Activated CD4-positive, alpha-beta memory T cell treated with anti-CD3 and anti-CD28 coated beads, Interleukin-2, amount 10 ng/mL, durations not matched to agents 7 days and 5 days (primary cell): ENCODE measurements at regions not wholly inside any gene's neighbourhood (a gene's known extent, or its start where the extent isn't known, plus 50 kb on each side); places are given as distances from the start of the nearest gene placed in this dataset.

Experiments used
- CTCF ChIA-PET: fragments of 350-600 bp; sonication (Branson Sonifier 250); formaldehyde crosslinking; loops from one replicate; lab custom pipeline; 2021; ENCODE audit warnings: antibody characterized with exemption, inconsistent platforms; lab: Charles Lee
- POLR2A ChIA-PET: fragments of 350-600 bp; sonication (Branson Sonifier 250); formaldehyde crosslinking; loops from one replicate; lab custom pipeline; 2021; ENCODE audit warnings: antibody characterized with exemption; lab: Charles Lee
- DNase-seq: peaks from one replicate; pipeline ENCODE4 v3.0.0-alpha.2; 2020
- H3K27ac Mint-ChIP-seq: one replicate; pipeline ENCODE4 v1.8.0; 2021; ENCODE audit warnings: mild to moderate bottlenecking, mixed read lengths
- H3K27me3 Mint-ChIP-seq: one replicate; pipeline ENCODE4 v1.8.0; 2021; ENCODE audit warnings: mixed read lengths
- H3K36me3 Mint-ChIP-seq: one replicate; pipeline ENCODE4 v1.8.0; 2021; ENCODE audit warnings: low read depth, mixed read lengths
- H3K4me1 Mint-ChIP-seq: one replicate; pipeline ENCODE4 v1.8.0; 2021; ENCODE audit warnings: mixed read lengths
- H3K4me3 Mint-ChIP-seq: one replicate; pipeline ENCODE4 v1.8.0; 2021; ENCODE audit warnings: mild to moderate bottlenecking, mixed read lengths
- H3K9me3 Mint-ChIP-seq: one replicate; pipeline ENCODE4 v1.8.0; 2021; ENCODE audit warnings: mixed read lengths

DNA sequence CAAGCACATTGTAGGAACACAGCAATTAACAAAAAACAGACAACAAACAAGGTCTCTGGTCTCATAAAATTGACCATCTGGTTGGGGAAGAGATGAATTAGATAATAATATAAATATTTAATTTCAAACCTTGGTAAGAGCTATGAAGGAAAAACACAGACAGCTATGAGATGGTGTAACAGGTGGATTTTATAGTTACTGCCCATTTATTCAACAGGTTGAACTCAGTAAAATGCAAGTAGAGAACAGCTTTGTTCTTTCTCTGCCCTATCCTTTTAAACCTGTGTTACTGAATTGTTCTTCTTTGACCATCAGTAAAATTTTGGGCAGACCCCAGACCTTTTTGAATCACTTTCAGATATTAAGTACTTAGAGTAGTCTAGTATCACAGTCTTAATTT, 77.6 kb upstream of the FAM216B start:
- no peak for DNase-seq
- no peaks in the 10 kb centered on the region for H3K36me3 Mint-ChIP-seq
- ChIA-PET POLR2A (no interaction called here), CTCF (no interaction called here)
- peaks cover 29% of the 10 kb centered on the region for H3K27me3 Mint-ChIP-seq
- H3K4me1 Mint-ChIP-seq, result no peaks in the 10 kb centered on the region
- no peak overlapping the region for H3K4me3 Mint-ChIP-seq
- H3K27ac Mint-ChIP-seq, result no peak overlapping the region
- H3K9me3 Mint-ChIP-seq, result no peaks in the 10 kb centered on the region

GRCh38 chr13:42706286-42706685, 75.1 kb upstream of the FAM216B start:
- no peak for DNase-seq
- no peaks in the 10 kb centered on the region for H3K36me3 Mint-ChIP-seq
- CTCF ChIA-PET, result no interaction called here
- peaks cover 19% of the 10 kb centered on the region for H3K27me3 Mint-ChIP-seq
- H3K4me1 Mint-ChIP-seq, result no peaks in the 10 kb centered on the region
- no peak overlapping the region for H3K4me3 Mint-ChIP-seq
- no peaks in the 10 kb centered on the region for H3K9me3 Mint-ChIP-seq
- POLR2A ChIA-PET, result no interaction called here
- H3K27ac Mint-ChIP-seq, result no peak overlapping the region

GRCh38 chr13:42707048-42707447, 74.3 kb upstream of the FAM216B start:
- no peaks in the 10 kb centered on the region for H3K36me3 Mint-ChIP-seq
- H3K27ac Mint-ChIP-seq, result no peak overlapping the region
- no peaks in the 10 kb centered on the region for H3K9me3 Mint-ChIP-seq
- DNase-seq, result no peak
- H3K27me3 Mint-ChIP-seq, result peaks cover 16% of the 10 kb centered on the region
- POLR2A ChIA-PET, result no interaction called here
- H3K4me3 Mint-ChIP-seq, result no peak overlapping the region
- H3K4me1 Mint-ChIP-seq, result no peaks in the 10 kb centered on the region
- CTCF ChIA-PET, result no interaction called here

GRCh38 chr13:42707586-42707985, 73.8 kb upstream of the FAM216B start:
- peaks cover 13% of the 10 kb centered on the region for H3K27me3 Mint-ChIP-seq
- CTCF ChIA-PET, result no interaction called here
- no peaks in the 10 kb centered on the region for H3K36me3 Mint-ChIP-seq
- H3K27ac Mint-ChIP-seq, result no peak overlapping the region
- DNase-seq, result no peak
- H3K4me1 Mint-ChIP-seq, result no peaks in the 10 kb centered on the region
- POLR2A ChIA-PET, result no interaction called here
- no peaks in the 10 kb centered on the region for H3K9me3 Mint-ChIP-seq
- no peak overlapping the region for H3K4me3 Mint-ChIP-seq

DNA sequence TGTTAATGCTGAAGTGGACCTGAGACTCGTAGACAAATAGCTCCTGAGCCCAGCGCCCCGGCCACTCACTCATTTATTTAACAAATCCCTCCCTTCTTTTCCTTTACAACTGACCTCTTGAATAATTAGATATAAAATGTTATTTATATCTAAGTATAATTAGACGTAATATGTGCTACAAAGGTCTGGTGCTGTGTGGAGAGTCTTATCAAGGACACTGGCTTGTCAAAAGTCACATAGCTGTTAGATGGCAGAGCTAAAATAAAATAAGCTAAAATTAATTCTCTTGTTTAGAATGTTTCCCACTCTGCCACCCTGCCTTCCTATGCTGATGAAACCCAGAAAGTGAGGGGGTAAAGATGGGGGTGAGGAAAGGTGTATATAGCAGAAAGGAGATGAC, 73.0 kb upstream of the FAM216B start:
- Mint-ChIP-seq H3K9me3 (no peaks in the 10 kb centered on the region), H3K27me3 (peaks cover 11% of the 10 kb centered on the region), H3K36me3 (no peaks in the 10 kb centered on the region), H3K4me1 (no peaks in the 10 kb centered on the region), H3K4me3 (no peak overlapping the region), H3K27ac (no peak overlapping the region)
- ChIA-PET POLR2A (no interaction called here), CTCF (no interaction called here)
- DNase-seq, result no peak

DNA sequence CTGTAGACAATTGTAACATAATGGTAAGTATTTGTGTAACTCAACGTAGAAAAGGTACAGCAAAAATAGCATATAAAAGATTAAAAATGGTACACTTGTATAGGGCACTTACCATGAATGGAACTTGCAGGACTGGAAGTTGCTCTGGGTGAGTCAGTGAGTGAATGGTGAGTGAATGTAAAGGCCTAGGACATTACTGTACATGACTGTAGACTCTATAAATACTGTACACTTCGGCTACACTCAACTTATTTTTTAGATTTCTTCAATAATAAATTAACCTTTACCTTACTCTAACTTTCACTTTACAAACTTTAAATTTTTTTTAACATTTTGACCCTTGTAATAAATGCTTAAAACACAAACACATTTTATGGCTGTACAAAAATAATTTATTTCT, 72.1 kb upstream of the FAM216B start:
- H3K9me3 Mint-ChIP-seq, result no peaks in the 10 kb centered on the region
- ChIA-PET CTCF (no interaction called here), POLR2A (no interaction called here)
- H3K4me1 Mint-ChIP-seq, result no peaks in the 10 kb centered on the region
- H3K27me3 Mint-ChIP-seq, result peaks cover 10% of the 10 kb centered on the region
- no peak overlapping the region for H3K4me3 Mint-ChIP-seq
- no peak for DNase-seq
- H3K27ac Mint-ChIP-seq, result no peak overlapping the region
- H3K36me3 Mint-ChIP-seq, result no peaks in the 10 kb centered on the region

- ChIA-PET POLR2A (no interaction called here), CTCF (no interaction called here)
- Mint-ChIP-seq H3K27ac (no peak overlapping the region), H3K4me3 (no peak overlapping the region), H3K9me3 (no peaks in the 10 kb centered on the region), H3K27me3 (peaks cover 20% of the 10 kb centered on the region), H3K4me1 (peaks cover 10% of the 10 kb centered on the region), H3K36me3 (no peaks in the 10 kb centered on the region)
- DNase-seq, result no peak
These were observed 65.5 kb upstream of the FAM216B start for GRCh38 chr13:42715909-42716308.

- no peak for DNase-seq
- Mint-ChIP-seq H3K4me1 (peaks cover 12% of the 10 kb centered on the region), H3K27ac (no peak overlapping the region), H3K4me3 (no peak overlapping the region), H3K27me3 (peaks cover 22% of the 10 kb centered on the region), H3K9me3 (no peaks in the 10 kb centered on the region), H3K36me3 (no peaks in the 10 kb centered on the region)
- CTCF ChIA-PET, result no interaction called here
- POLR2A ChIA-PET, result no interaction called here
These were observed 64.2 kb upstream of the FAM216B start for GRCh38 chr13:42717176-42717575.

GRCh38 chr13:42720113-42720857, 61.1 kb upstream of the FAM216B start:
- DNase-seq, result peak; percentile 28
- peak overlapping the region; percentile 32 for H3K27ac Mint-ChIP-seq
- ChIA-PET POLR2A (no interaction called here), CTCF (no interaction called here)
- H3K27me3 Mint-ChIP-seq, result peaks cover 17% of the 10 kb centered on the region
- H3K9me3 Mint-ChIP-seq, result no peaks in the 10 kb centered on the region
- no peaks in the 10 kb centered on the region for H3K36me3 Mint-ChIP-seq
- peaks cover 12% of the 10 kb centered on the region for H3K4me1 Mint-ChIP-seq
- H3K4me3 Mint-ChIP-seq, result peak overlapping the region; percentile 24

DNA sequence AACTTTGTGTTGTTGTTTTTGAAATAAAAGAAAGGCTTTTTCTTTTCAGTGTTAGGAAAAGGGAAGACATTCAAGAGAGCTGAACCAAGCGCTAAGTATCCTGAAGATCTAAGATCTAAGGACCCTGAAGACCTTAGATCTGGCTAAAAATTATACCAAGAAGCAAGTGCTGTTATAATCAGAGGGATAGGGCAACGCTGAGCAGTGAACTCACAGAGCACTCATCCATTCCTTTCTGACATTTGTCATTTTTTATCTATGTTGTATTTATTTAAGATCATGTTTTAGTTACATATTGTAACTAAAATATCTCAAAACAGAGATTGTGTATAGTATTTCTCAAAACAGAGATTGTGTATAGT, 60.5 kb upstream of the FAM216B start:
- DNase-seq, result no peak
- CTCF ChIA-PET, result no interaction called here
- POLR2A ChIA-PET, result no interaction called here
- peaks cover 17% of the 10 kb centered on the region for H3K27me3 Mint-ChIP-seq
- H3K4me1 Mint-ChIP-seq, result peaks cover 12% of the 10 kb centered on the region
- H3K27ac Mint-ChIP-seq, result peak overlapping the region; percentile 32
- no peaks in the 10 kb centered on the region for H3K36me3 Mint-ChIP-seq
- peak overlapping the region; percentile 24 for H3K4me3 Mint-ChIP-seq
- H3K9me3 Mint-ChIP-seq, result no peaks in the 10 kb centered on the region

DNA sequence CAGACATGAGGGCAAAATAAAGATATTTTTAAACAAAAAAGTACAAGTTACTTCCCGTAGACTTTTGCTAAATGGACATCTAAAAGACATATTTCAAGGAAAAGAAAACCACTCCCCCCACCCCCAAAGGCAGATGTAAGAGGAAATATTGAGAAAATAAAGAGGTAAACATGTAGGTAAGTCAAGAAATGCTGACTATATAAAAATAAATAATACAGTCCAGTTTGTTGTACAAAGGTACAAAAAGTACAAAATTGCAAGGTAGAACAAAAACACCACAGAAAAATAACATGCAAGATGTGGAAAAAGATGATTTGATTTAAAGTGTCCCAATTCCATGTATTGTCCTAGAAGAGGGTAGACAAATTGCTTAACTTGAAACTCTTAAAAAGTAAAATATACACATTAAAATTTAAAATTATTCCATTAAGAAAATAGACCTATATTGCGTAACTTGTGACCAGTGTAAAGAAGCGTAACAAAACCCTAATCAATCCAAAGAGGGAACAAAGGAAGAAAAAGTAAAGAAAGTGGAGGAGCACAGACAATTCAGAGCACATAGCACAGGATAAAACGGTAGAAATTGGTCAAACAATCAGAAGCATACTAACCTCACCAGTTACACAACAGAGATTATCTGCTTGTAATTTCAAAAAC, 58.4 kb upstream of the FAM216B start:
- Mint-ChIP-seq H3K36me3 (no peaks in the 10 kb centered on the region), H3K27me3 (peaks cover 10% of the 10 kb centered on the region), H3K4me3 (no peak overlapping the region), H3K27ac (no peak overlapping the region), H3K9me3 (no peaks in the 10 kb centered on the region), H3K4me1 (peaks cover 12% of the 10 kb centered on the region)
- CTCF ChIA-PET, result no interaction called here
- DNase-seq, result no peak
- POLR2A ChIA-PET, result no interaction called here

- H3K27ac Mint-ChIP-seq, result no peak overlapping the region
- no peak for DNase-seq
- H3K4me1 Mint-ChIP-seq, result no peaks in the 10 kb centered on the region
- no peak overlapping the region for H3K4me3 Mint-ChIP-seq
- H3K36me3 Mint-ChIP-seq, result no peaks in the 10 kb centered on the region
- peaks cover 18% of the 10 kb centered on the region for H3K27me3 Mint-ChIP-seq
- CTCF ChIA-PET, result no interaction called here
- no peaks in the 10 kb centered on the region for H3K9me3 Mint-ChIP-seq
- POLR2A ChIA-PET, result no interaction called here
These were observed 52.7 kb upstream of the FAM216B start for GRCh38 chr13:42728507-42729180.

DNA sequence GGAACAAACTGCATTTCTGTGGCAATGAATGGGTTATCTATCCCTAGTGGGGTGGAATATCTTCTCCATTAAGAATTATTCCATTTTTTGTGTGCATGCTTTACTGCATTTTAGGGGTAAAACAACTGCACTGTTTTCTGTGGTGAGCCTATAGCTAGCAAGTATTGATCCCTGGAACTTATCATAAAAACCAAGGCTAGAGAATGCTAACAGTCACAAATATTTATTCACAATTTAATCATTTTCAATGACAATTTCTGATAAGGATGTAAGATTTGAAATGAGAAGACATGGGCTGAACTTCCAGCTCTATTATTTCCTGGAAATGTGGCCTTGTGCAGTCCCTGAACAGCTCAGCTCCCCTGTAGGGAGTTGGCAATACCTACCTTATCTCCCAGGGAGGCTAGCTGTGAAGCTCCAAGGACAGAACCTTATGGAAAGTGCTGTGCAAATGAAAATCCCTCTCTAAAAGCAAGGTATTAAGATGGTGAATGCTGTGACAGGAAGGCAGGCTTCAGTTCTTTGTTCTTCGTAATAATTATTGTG, 51.5 kb upstream of the FAM216B start:
- Mint-ChIP-seq H3K36me3 (no peaks in the 10 kb centered on the region), H3K27ac (no peak overlapping the region), H3K27me3 (peaks cover 18% of the 10 kb centered on the region), H3K4me3 (no peak overlapping the region), H3K4me1 (no peaks in the 10 kb centered on the region), H3K9me3 (no peaks in the 10 kb centered on the region)
- ChIA-PET POLR2A (no interaction called here), CTCF (interaction anchor here (0.5 to 0.6 kb wide), 2 partner anchors 410 to 1165 kb away, joined by 3 read pairs; no protein-coding TSS in a partner anchor)
- no peak for DNase-seq
